HepG2 (cell line): ENCODE measurements at regions not wholly inside any gene's neighbourhood (a gene's known extent, or its start where the extent isn't known, plus 50 kb on each side); places are given as distances from the start of the nearest gene placed in this dataset.

Experiments used
- ATAC-seq: fragments of 200-7000 bp; cut with Tn5 transposase; 3 replicates; pipeline ENCODE4 v1.9.1; 2020; ENCODE audit warnings: mild to moderate bottlenecking, moderate library complexity
- BruUV-seq: library from RNA; stranded (reverse); fragments of 400-500 nt; replicated peaks from 2 replicates; lab custom pipeline; 2021; lab: Mats Ljungman, UMichigan
- CTCF ChIA-PET: fragments of 300-600 bp; formaldehyde crosslinking; extraction: SDS; loops from one replicate; lab custom pipeline; 2021; ENCODE audit warnings: low total read pairs, inconsistent platforms, low intra/inter-chr PET ratio; lab: Yijun Ruan, JAX
- POLR2A ChIA-PET: fragments of 350-600 bp; sonication (Branson Sonifier 250); formaldehyde crosslinking; loops from one replicate; lab custom pipeline; 2020; ENCODE audit warnings: antibody characterized with exemption, inconsistent platforms; lab: Yijun Ruan, JAX
- DNase-seq: peaks from one replicate; pipeline ENCODE4 v3.0.0-alpha.2; 2015; ENCODE audit warnings: low spot score
- FAIRE-seq: peaks from 3 replicates; lab custom pipeline; 2011; peaks lifted over from hg19 to GRCh38; lab: Jason Lieb, UNC
- H2AFZ ChIP-seq: one replicate; pipeline ENCODE4 v1.6.1; 2011; ENCODE audit warnings: low read length, inconsistent platforms
- H3K27ac ChIP-seq: fragments of 300-600 bp; 3 replicates; pipeline ENCODE4 v1.8.0; 2011; ENCODE audit warnings: mixed run types, mild to moderate bottlenecking, mixed read lengths, low read length, inconsistent platforms; ENCODE audit not compliant: insufficient read depth; ENCODE audit errors: extremely low read length
- H3K27me3 ChIP-seq, 2 experiments: fragments of 200-600 bp in 1 of 2; 2 replicates in 1 of 2; 3 replicates in 1 of 2; pipeline versions ENCODE4 v1.6.0 to v1.8.0; 2011; ENCODE audit warnings: low read length in 2 of 2, mild to moderate bottlenecking in 2 of 2, moderate library complexity in 2 of 2, inconsistent platforms in 1 of 2; ENCODE audit not compliant: insufficient read depth in 2 of 2, control insufficient read depth in 1 of 2
- H3K36me3 ChIP-seq, 2 experiments: fragments of 200-600 bp in 1 of 2; replicated peaks in 1 of 2; 2 replicates in 1 of 2; 3 replicates in 1 of 2; pipeline versions ENCODE4 v1.5.1 to v1.8.0; 2011; ENCODE audit warnings: low read length in 2 of 2, inconsistent platforms in 1 of 2; ENCODE audit not compliant: insufficient read depth in 2 of 2, control insufficient read depth in 1 of 2
- H3K4me1 ChIP-seq: 2 replicates; pipeline ENCODE4 v1.5.1; 2012; ENCODE audit warnings: low read length, inconsistent platforms; ENCODE audit not compliant: insufficient read depth
- H3K4me2 ChIP-seq: 2 replicates; pipeline ENCODE4 v1.6.0; 2011; ENCODE audit warnings: low read depth, low read length, inconsistent platforms
- H3K4me3 ChIP-seq, 3 experiments: fragments of 200-600 bp in 1 of 3; sonication (generic), shearing (Covaris generic) in 1 of 3; replicated peaks in 1 of 3; 2 replicates each; pipeline ENCODE4 v1.5.1; 2011 to 2016; ENCODE audit warnings: low read length in 3 of 3, inconsistent platforms in 2 of 3, low read depth in 2 of 3, mild to moderate bottlenecking in 2 of 3, control low read depth in 1 of 3, mixed read lengths in 1 of 3; ENCODE audit not compliant: insufficient read depth in 1 of 3
- H3K79me2 ChIP-seq: one replicate; pipeline ENCODE4 v1.6.1; 2011; ENCODE audit warnings: low read length, inconsistent platforms; ENCODE audit not compliant: insufficient read depth
- H3K9ac ChIP-seq: 2 replicates; pipeline ENCODE4 v1.6.0; 2011; ENCODE audit warnings: mild to moderate bottlenecking, low read depth, low read length, inconsistent platforms; ENCODE audit not compliant: insufficient read depth
- H3K9me3 ChIP-seq: 2 replicates; pipeline ENCODE4 v1.5.1; 2012; ENCODE audit warnings: mild to moderate bottlenecking, low read length
- H4K20me1 ChIP-seq: 2 replicates; pipeline ENCODE4 v1.6.0; 2011; ENCODE audit warnings: inconsistent platforms, mild to moderate bottlenecking, low read length, moderate library complexity; ENCODE audit not compliant: insufficient read depth
- MAFF ChIP-seq: IDR thresholded peaks from 2 replicates; pipeline ENCODE4 v1.6.1; 2011; ENCODE audit warnings: low read depth, low read length, improper control_type of control experiment
- MAFK ChIP-seq, 2 experiments: IDR thresholded peaks in 1 of 2; conservative IDR thresholded peaks in 1 of 2; 2 replicates each; pipeline ENCODE4 v1.6.1; 2011; ENCODE audit warnings: improper control_type of control experiment in 2 of 2, low read length in 2 of 2
- NFYC ChIP-seq: IDR thresholded peaks from 2 replicates; pipeline ENCODE4 v1.6.1; 2016; ENCODE audit warnings: missing genetic modification reagents, missing compliant biosample characterization
- PRPF4 ChIP-seq: fragments of 200-400 bp; formaldehyde crosslinking; IDR thresholded peaks from 2 replicates; pipeline ENCODE4 v1.6.1; 2016; ENCODE audit warnings: low read length, low read depth; ENCODE audit not compliant: poor library complexity, severe bottlenecking
- RNF2 ChIP-seq: fragments of 450-650 bp; conservative IDR thresholded peaks from 2 replicates; pipeline ENCODE4 v1.6.1; 2016; ENCODE audit warnings: low read depth
- ZBTB38 ChIP-seq: sonication (generic); formaldehyde crosslinking; IDR thresholded peaks from 2 replicates; pipeline ENCODE4 v1.5.1; 2020; ENCODE audit warnings: mild to moderate bottlenecking, missing genetic modification reagents
- ZNF142 ChIP-seq: sonication (generic); formaldehyde crosslinking; IDR thresholded peaks from 2 replicates; pipeline ENCODE4 v1.4.0; 2020; ENCODE audit warnings: missing genetic modification reagents
- ZNF20 ChIP-seq: sonication (generic); formaldehyde crosslinking; IDR thresholded peaks from 2 replicates; pipeline ENCODE4 v1.4.0; 2020; ENCODE audit warnings: mild to moderate bottlenecking, moderate library complexity, missing genetic modification reagents
- WGBS: methylation state at CpG from one replicate; pipeline ENCODE4 v1.1.6; 2017; ENCODE audit warnings: low lambda C conversion rate; 5-methylcytosine and 5-hydroxymethylcytosine counted together
- in situ Hi-C: cut with HindIII; loops from 2 replicates; pipeline ENCODE4 v1.10.0; 2017; ENCODE audit warnings: low pct_unique_long_range_greater_than_20kb; ENCODE audit not compliant: extremely low pct_ligation_motif_present
- intact Hi-C: fragments of 100-400 bp; cut with micrococcal nuclease; formaldehyde crosslinking; loops from one replicate; pipeline ENCODE4 v1.10.0; 2022; ENCODE audit not compliant: unreplicated experiment
- TF ChIP-seq, protein P1 (sequence below), 2 experiments: sonication (generic) in 1 of 2; formaldehyde crosslinking in 1 of 2; IDR thresholded peaks; 2 replicates each; pipeline versions ENCODE4 v1.6.1 to v1.9.0; 2014 to 2022; ENCODE audit warnings: antibody characterized with exemption in 1 of 2, borderline replicate concordance in 1 of 2, inconsistent platforms in 1 of 2, low read depth in 1 of 2, missing genetic modification reagents in 1 of 2

DNA sequence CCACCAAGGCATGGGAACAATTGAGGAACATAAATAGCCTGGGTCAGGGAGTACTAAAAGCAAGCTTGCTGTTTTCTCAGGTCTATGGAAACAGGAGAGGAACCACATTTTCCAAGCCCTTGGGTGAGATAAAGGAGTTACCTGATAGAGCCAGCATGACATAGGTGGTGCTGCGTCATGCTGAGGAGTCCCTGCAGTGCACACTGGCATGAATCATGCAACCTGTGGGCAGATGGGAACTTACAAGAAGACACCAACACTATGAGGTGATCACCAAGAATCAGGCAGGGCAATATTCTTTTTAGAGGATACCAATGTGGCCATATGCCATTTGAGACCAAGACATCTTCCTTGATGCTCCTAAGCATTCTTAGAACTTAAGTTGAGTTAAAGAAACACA lies 531.8 kb downstream of the ZEB2 start (continued):
- TF ChIP-seq ZNF142 (no peak), NFYC (no peak)

DNA sequence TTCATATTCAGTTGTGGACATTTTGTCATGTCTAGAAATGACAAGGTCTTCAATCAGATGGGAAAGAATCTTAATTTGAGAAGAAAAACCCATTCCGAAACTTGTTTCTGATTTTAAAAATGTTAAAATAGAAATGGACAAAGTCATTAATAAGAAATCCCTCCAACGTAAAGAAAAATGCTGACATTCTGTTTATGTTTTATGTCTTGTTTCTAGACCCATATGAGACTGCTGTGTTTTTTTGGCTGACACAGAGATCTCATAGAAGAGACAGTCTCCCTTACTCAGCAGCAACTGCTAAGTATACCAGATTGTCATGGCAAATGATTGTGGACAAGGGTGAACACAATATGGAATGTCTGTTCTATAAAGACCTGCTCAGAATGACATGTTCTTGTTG lies 538.5 kb downstream of the ZEB2 start:
- no peak for ATAC-seq
- TF ChIP-seq, protein P1, sequence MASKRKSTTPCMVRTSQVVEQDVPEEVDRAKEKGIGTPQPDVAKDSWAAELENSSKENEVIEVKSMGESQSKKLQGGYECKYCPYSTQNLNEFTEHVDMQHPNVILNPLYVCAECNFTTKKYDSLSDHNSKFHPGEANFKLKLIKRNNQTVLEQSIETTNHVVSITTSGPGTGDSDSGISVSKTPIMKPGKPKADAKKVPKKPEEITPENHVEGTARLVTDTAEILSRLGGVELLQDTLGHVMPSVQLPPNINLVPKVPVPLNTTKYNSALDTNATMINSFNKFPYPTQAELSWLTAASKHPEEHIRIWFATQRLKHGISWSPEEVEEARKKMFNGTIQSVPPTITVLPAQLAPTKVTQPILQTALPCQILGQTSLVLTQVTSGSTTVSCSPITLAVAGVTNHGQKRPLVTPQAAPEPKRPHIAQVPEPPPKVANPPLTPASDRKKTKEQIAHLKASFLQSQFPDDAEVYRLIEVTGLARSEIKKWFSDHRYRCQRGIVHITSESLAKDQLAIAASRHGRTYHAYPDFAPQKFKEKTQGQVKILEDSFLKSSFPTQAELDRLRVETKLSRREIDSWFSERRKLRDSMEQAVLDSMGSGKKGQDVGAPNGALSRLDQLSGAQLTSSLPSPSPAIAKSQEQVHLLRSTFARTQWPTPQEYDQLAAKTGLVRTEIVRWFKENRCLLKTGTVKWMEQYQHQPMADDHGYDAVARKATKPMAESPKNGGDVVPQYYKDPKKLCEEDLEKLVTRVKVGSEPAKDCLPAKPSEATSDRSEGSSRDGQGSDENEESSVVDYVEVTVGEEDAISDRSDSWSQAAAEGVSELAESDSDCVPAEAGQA (IDR thresholded peaks at IDR 0.05; ENCODE audit: low read depth) = no peak
- TF ChIP-seq, protein P1 (CRISPR knock-in tag; IDR thresholded peaks at IDR 0.05; ENCODE audit: borderline replicate concordance) = no peak
- peak; percentile 40 to 61 for TF ChIP-seq MAFK (conservative IDR thresholded peaks at IDR 0.05 in 1 of 2, IDR thresholded peaks at IDR 0.05 in 1 of 2; ENCODE audit: low read length in 2 of 2)
- no peak for TF ChIP-seq ZNF20 (CRISPR knock-in tag)
- TF ChIP-seq RNF2 = no peak
- TF ChIP-seq PRPF4 = no peak
- TF ChIP-seq ZBTB38 (CRISPR knock-in tag) = no peak
- TF ChIP-seq MAFF = peak; percentile 53; the same call in 1 of the 2 replicates
- Histone ChIP-seq H3K36me3 (no peaks in the 10 kb centered on the region), H3K9me3 (no peaks in the 10 kb centered on the region), H3K79me2 (no peaks in the 10 kb centered on the region), H3K27ac (no peak overlapping the region), H2AFZ (no peak overlapping the region), H3K27me3 (no peaks in the 10 kb centered on the region), H3K4me3 (no peak overlapping the region), H3K4me2 (no peak overlapping the region), H4K20me1 (no peaks in the 10 kb centered on the region), H3K4me1 (no peaks in the 10 kb centered on the region), H3K9ac (no peak overlapping the region)
- no TSS peak for BruUV-seq
- CTCF ChIA-PET = no interaction called here
- DNase-seq = no peak
- intact Hi-C loops = no loop called here
- POLR2A ChIA-PET = no interaction called here
- in situ Hi-C loops = no loop called here
- 57% methylated on average over 2 of the region's 2 CpGs for WGBS
- no peak for FAIRE-seq
